ENCODE measurements at regions not wholly inside any gene's neighbourhood (a gene's known extent, or its start where the extent isn't known, plus 50 kb on each side); places are given as distances from the start of the nearest gene placed in this dataset.

DNA sequence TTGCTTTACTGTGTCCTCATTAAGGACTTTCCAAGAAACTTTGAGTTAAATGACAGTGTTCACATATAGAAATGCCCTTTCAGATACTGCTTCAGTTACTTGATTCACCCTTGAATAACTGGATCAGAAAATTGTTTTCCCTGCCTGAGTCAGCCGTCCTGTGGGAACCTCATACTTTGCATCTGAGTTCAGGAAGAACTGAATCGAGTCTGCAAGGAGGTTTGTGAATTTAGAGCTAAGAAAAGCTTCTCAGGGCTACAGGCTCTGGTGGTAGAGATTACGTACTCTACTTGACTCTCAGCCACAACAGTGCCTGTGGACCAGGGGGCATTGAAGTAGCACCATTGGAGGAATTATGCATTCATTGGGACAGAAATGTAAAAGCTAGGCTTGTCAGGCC, 252.4 kb upstream of the C2CD4B start:
- TF ChIP-seq MAX (IDR thresholded peaks at IDR 0.05) (no peak), RXRA (IDR thresholded peaks at IDR 0.05) (no peak), CTCF (IDR thresholded peaks at IDR 0.05; ENCODE audit: low read depth, low read length, missing input control) (no peak), REST (IDR thresholded peaks at IDR 0.05) (no peak), EGR1 (IDR thresholded peaks at IDR 0.05; ENCODE audit: low read depth in 2 of 2) (no peak)

Measured in liver (tissue), 3 donors.